GM23248 (cell line): ENCODE measurements at regions not wholly inside any gene's neighbourhood (a gene's known extent, or its start where the extent isn't known, plus 50 kb on each side); places are given as distances from the start of the nearest gene placed in this dataset.
"Not testable (repeated sequence)": the region's sequence is repeated elsewhere in the genome, so short reads cannot be mapped to it uniquely, and the experiment has no call there.

Experiments
- DNase-seq: peaks from one replicate; pipeline ENCODE4 v3.0.0-alpha.2; 2015
- H2AFZ ChIP-seq: fragments of 200-600 bp; sonication (generic); 2 replicates; pipeline ENCODE4 v1.6.1; 2016; ENCODE audit warnings: antibody characterized with exemption
- H3F3A ChIP-seq: fragments of 200-600 bp; sonication (generic); 2 replicates; pipeline ENCODE4 v1.6.1; 2016; ENCODE audit warnings: mild to moderate bottlenecking, antibody characterized with exemption, mixed run types; ENCODE audit not compliant: insufficient read depth
- H3K27ac ChIP-seq: fragments of 200-600 bp; sonication (generic); 2 replicates; pipeline ENCODE4 v1.5.1; 2016; ENCODE audit warnings: mild to moderate bottlenecking
- H3K27me3 ChIP-seq: fragments of 200-600 bp; sonication (generic); replicated peaks from 2 replicates; pipeline ENCODE4 v1.6.1; 2016; ENCODE audit warnings: mild to moderate bottlenecking; ENCODE audit not compliant: insufficient read depth
- H3K36me3 ChIP-seq: fragments of 200-600 bp; sonication (generic); 2 replicates; pipeline ENCODE4 v1.6.1; 2016; ENCODE audit warnings: low read depth, mild to moderate bottlenecking
- H3K4me1 ChIP-seq: fragments of 200-600 bp; sonication (generic); 2 replicates; pipeline ENCODE4 v1.6.1; 2016; ENCODE audit warnings: mild to moderate bottlenecking; ENCODE audit not compliant: insufficient read depth
- H3K4me2 ChIP-seq: fragments of 200-600 bp; sonication (generic); one replicate; pipeline ENCODE4 v1.6.1; 2016; ENCODE audit warnings: mild to moderate bottlenecking; ENCODE audit not compliant: unreplicated experiment
- H3K4me3 ChIP-seq: fragments of 200-600 bp; sonication (generic); 2 replicates; pipeline ENCODE4 v1.5.1; 2016; ENCODE audit warnings: mild to moderate bottlenecking
- H3K79me2 ChIP-seq: fragments of 200-600 bp; sonication (generic); 2 replicates; pipeline ENCODE4 v1.6.1; 2016; ENCODE audit warnings: mild to moderate bottlenecking; ENCODE audit not compliant: insufficient read depth
- H3K9ac ChIP-seq: fragments of 200-600 bp; sonication (generic); 2 replicates; pipeline ENCODE4 v1.6.1; 2016; ENCODE audit warnings: mild to moderate bottlenecking
- H3K9me2 ChIP-seq: fragments of 200-600 bp; sonication (generic); 2 replicates; pipeline ENCODE4 v1.6.1; 2016; ENCODE audit warnings: mixed run types, mild to moderate bottlenecking, moderate library complexity; ENCODE audit not compliant: insufficient read depth
- H3K9me3 ChIP-seq: fragments of 200-600 bp; sonication (generic); one replicate; pipeline ENCODE4 v1.6.1; 2017; ENCODE audit warnings: low read depth
- H4K20me1 ChIP-seq: fragments of 200-600 bp; sonication (generic); 2 replicates; pipeline ENCODE4 v1.6.0; 2016; ENCODE audit not compliant: insufficient read depth
- EZH2 ChIP-seq: fragments of 200-600 bp; sonication (generic); IDR thresholded peaks from 2 replicates; pipeline ENCODE4 v1.6.1; 2018; ENCODE audit warnings: antibody characterized with exemption, mild to moderate bottlenecking; ENCODE audit not compliant: insufficient read depth, poor library complexity, severe bottlenecking
- EZH2phosphoT487 ChIP-seq: fragments of 200-600 bp; sonication (generic); IDR thresholded peaks from 2 replicates; pipeline ENCODE4 v1.6.1; 2018; ENCODE audit warnings: antibody characterized with exemption, moderate library complexity, mild to moderate bottlenecking, low read depth; ENCODE audit not compliant: insufficient read depth
- WGBS, 2 experiments: methylation state at CpG; one replicate each; pipeline ENCODE4 v1.1.6; 2015 to 2017; ENCODE audit warnings: low lambda C conversion rate in 2 of 2, low coverage in 1 of 2; ENCODE audit errors: missing lambda C conversion rate in 2 of 2; 5-methylcytosine and 5-hydroxymethylcytosine counted together
- in situ Hi-C: fragments of 300-500 bp; cut with MboI; formaldehyde crosslinking; loops from 2 replicates; pipeline ENCODE4 v1.15.0; 2020

- in situ Hi-C loops, result loop anchor here (25.0 kb wide), 1 partner anchor 261 kb away; no protein-coding TSS in a partner anchor
- H3K27me3 ChIP-seq, result no peaks in the 10 kb centered on the region; the same call in 1 of the 2 replicates
- no peaks in the 10 kb centered on the region for H3K9me2 ChIP-seq
- no peaks in the 10 kb centered on the region for H3K79me2 ChIP-seq
- H3K27ac ChIP-seq, result no peak overlapping the region
- H3K9ac ChIP-seq, result no peak overlapping the region
- no peaks in the 10 kb centered on the region for H3F3A ChIP-seq
- H3K9me3 ChIP-seq, result no peaks in the 10 kb centered on the region
- H3K36me3 ChIP-seq, result no peaks in the 10 kb centered on the region
- H3K4me3 ChIP-seq, result peak overlapping the region; percentile 25
- no peaks in the 10 kb centered on the region for H4K20me1 ChIP-seq
- WGBS, 2 experiments, result 2 to 3% methylated on average over 32 to 48 of the region's 48 CpGs
- no peaks in the 10 kb centered on the region for H3K4me1 ChIP-seq
- no peak overlapping the region for H2AFZ ChIP-seq
- peak overlapping the region; percentile 70 for H3K4me2 ChIP-seq
- DNase-seq, result peak; percentile 82
- TF ChIP-seq EZH2, result no peak
Observed at GRCh38 chr2:131673400-131674173, 145.9 kb downstream of the CCDC74A start.

- no peak for DNase-seq
- no peaks in the 10 kb centered on the region for H3K36me3 ChIP-seq
- 1 to 6% methylated on average over 6 of the region's 6 CpGs for WGBS, 2 experiments
- no peaks in the 10 kb centered on the region for H4K20me1 ChIP-seq
- no peak overlapping the region for H3K4me3 ChIP-seq
- no peak overlapping the region for H3K4me2 ChIP-seq
- no peak overlapping the region for H3K27ac ChIP-seq
- no peaks in the 10 kb centered on the region for H3F3A ChIP-seq
- H3K9me2 ChIP-seq, result no peaks in the 10 kb centered on the region
- no peak overlapping the region for H2AFZ ChIP-seq
- no peaks in the 10 kb centered on the region for H3K79me2 ChIP-seq
- no peaks in the 10 kb centered on the region for H3K4me1 ChIP-seq
- H3K27me3 ChIP-seq, result no peaks in the 10 kb centered on the region; the same call in 1 of the 2 replicates
- in situ Hi-C loops, result loop anchor here (25.0 kb wide), 1 partner anchor 262 kb away; no protein-coding TSS in a partner anchor
- no peaks in the 10 kb centered on the region for H3K9me3 ChIP-seq
- no peak for TF ChIP-seq EZH2
- TF ChIP-seq EZH2phosphoT487, result no peak
- H3K9ac ChIP-seq, result no peak overlapping the region
Observed at GRCh38 chr2:131674174-131674507, 146.5 kb downstream of the CCDC74A start.

GRCh38 chr2:131681611-131682121 lies 154.0 kb downstream of the CCDC74A start:
- H3K27me3 ChIP-seq, H3K9me3 ChIP-seq, H3K36me3 ChIP-seq, H3K9me2 ChIP-seq, H4K20me1 ChIP-seq, in situ Hi-C loops: not testable (repeated sequence)
- WGBS, 2 experiments, result 22 to 26% methylated on average over 9 to 10 of the region's 10 CpGs
- peak overlapping the region; percentile 86 for H3K4me3 ChIP-seq
- H3K27ac ChIP-seq, result peak overlapping the region; percentile 75
- H3K4me2 ChIP-seq, result peak overlapping the region; percentile 76
- DNase-seq, result peak; percentile 32
- peaks cover 28% of the 10 kb centered on the region for H3K79me2 ChIP-seq
- peaks cover 30% of the 10 kb centered on the region for H3K4me1 ChIP-seq
- H3F3A ChIP-seq, result peaks cover 28% of the 10 kb centered on the region
- H2AFZ ChIP-seq, result peak overlapping the region; percentile 84
- peak overlapping the region; percentile 88 for H3K9ac ChIP-seq

- Histone ChIP-seq H3K27me3 (no peaks in the 10 kb centered on the region), H3K9me2 (no peaks in the 10 kb centered on the region), H3K9me3 (no peaks in the 10 kb centered on the region), H2AFZ (peak overlapping the region; percentile 84), H3K9ac (peak overlapping the region; percentile 88), H3K4me2 (peak overlapping the region; percentile 76), H3K4me1 (peaks cover 37% of the 10 kb centered on the region), H3K36me3 (no peaks in the 10 kb centered on the region), H3K27ac (peak overlapping the region; percentile 75), H3K4me3 (peak overlapping the region; percentile 86), H3F3A (peaks cover 34% of the 10 kb centered on the region), H3K79me2 (peaks cover 28% of the 10 kb centered on the region), H4K20me1 (no peaks in the 10 kb centered on the region)
- DNase-seq, result peak; percentile 90
- in situ Hi-C loops, result no loop called here
- TF ChIP-seq EZH2phosphoT487 (no peak), EZH2 (no peak)
- 1 to 2% methylated on average over 46 to 49 of the region's 51 CpGs for WGBS, 2 experiments
Observed at GRCh38 chr2:131682122-131682944, 154.6 kb downstream of the CCDC74A start.

GRCh38 chr2:131682945-131683330 lies 155.2 kb downstream of the CCDC74A start:
- Histone ChIP-seq H3K4me2 (peak overlapping the region; percentile 76), H3K27ac (peak overlapping the region; percentile 75), H3K79me2 (peaks cover 29% of the 10 kb centered on the region), H3K4me3 (peak overlapping the region; percentile 86), H2AFZ (peak overlapping the region; percentile 84), H3K4me1 (peaks cover 40% of the 10 kb centered on the region), H3F3A (peaks cover 40% of the 10 kb centered on the region), H3K9ac (peak overlapping the region; percentile 88)
- H4K20me1 ChIP-seq, H3K27me3 ChIP-seq, in situ Hi-C loops, H3K9me2 ChIP-seq, H3K9me3 ChIP-seq, H3K36me3 ChIP-seq: not testable (repeated sequence)
- 7 to 12% methylated on average over 9 of the region's 9 CpGs for WGBS, 2 experiments
- peak; percentile 60 for DNase-seq

GRCh38 chr2:131684631-131685316 lies 157.1 kb downstream of the CCDC74A start:
- Histone ChIP-seq H3K9ac (peak overlapping the region; percentile 88), H3K4me1 (peaks cover 40% of the 10 kb centered on the region), H3F3A (peaks cover 42% of the 10 kb centered on the region), H3K27ac (peak overlapping the region; percentile 81), H3K79me2 (peaks cover 35% of the 10 kb centered on the region), H3K4me3 (peak overlapping the region; percentile 86), H3K4me2 (peak overlapping the region; percentile 76)
- WGBS, 2 experiments, result 11 to 12% methylated on average over 4 of the region's 4 CpGs
- H3K36me3 ChIP-seq, H3K27me3 ChIP-seq, H3K9me3 ChIP-seq, H4K20me1 ChIP-seq, H2AFZ ChIP-seq, H3K9me2 ChIP-seq, in situ Hi-C loops: not testable (repeated sequence)
- DNase-seq, result peak; percentile 81
